HCT116 (cell line): ENCODE measurements at regions not wholly inside any gene's neighbourhood (a gene's known extent, or its start where the extent isn't known, plus 50 kb on each side); places are given as distances from the start of the nearest gene placed in this dataset.

ENCODE experiments used
- ATAC-seq: fragments of 200-7000 bp; cut with Tn5 transposase; 2 replicates; pipeline ENCODE4 v1.9.1; 2020; ENCODE audit warnings: mild to moderate bottlenecking, moderate library complexity
- BruUV-seq: library from RNA; stranded (reverse); fragments of 400-500 nt; replicated peaks from 2 replicates; lab custom pipeline; 2021; lab: Mats Ljungman, UMichigan
- CTCF ChIA-PET: fragments of 300-600 bp; sonication (Branson Sonifier 250); formaldehyde crosslinking; loops from one replicate; lab custom pipeline; 2021; ENCODE audit warnings: antibody characterized with exemption; lab: Charles Lee
- POLR2A ChIA-PET: fragments of 300-600, 350-600 bp; sonication (Branson Sonifier 250); formaldehyde crosslinking; loops from one replicate; lab custom pipeline; 2021; ENCODE audit warnings: antibody characterized with exemption; lab: Charles Lee
- RAD21 ChIA-PET, 2 experiments: fragments of 300-600 bp; sonication (Branson Sonifier 250); formaldehyde crosslinking; loops; one replicate each; lab custom pipeline; 2023; ENCODE audit warnings: low total read pairs in 2 of 2; ENCODE audit not compliant: uncharacterized antibody in 2 of 2, unreplicated experiment in 2 of 2, low non-redundant PET in 1 of 2; lab: Charles Lee
- DNase-seq: peaks from one replicate; pipeline ENCODE4 v3.0.0-alpha.2; 2010; ENCODE audit warnings: low read depth, low spot score
- H2AFZ ChIP-seq: fragments of 200-600 bp; shearing (Covaris generic), sonication (generic); 2 replicates; pipeline ENCODE4 v1.6.1; 2017; ENCODE audit warnings: low read depth, mixed run types, mixed read lengths, antibody characterized with exemption, low read length; ENCODE audit not compliant: poor library complexity, severe bottlenecking
- H3K27ac ChIP-seq: 2 replicates; pipeline ENCODE4 v1.5.1; 2012; ENCODE audit warnings: low read depth, low read length
- H3K27me3 ChIP-seq: fragments of 200-600 bp; sonication (generic); 2 replicates; pipeline ENCODE4 v1.6.1; 2016; ENCODE audit warnings: mixed run types, low read length, mixed read lengths; ENCODE audit not compliant: insufficient read depth
- H3K36me3 ChIP-seq, 2 experiments: fragments of 200-500 bp in 1 of 2; fragments of 200-600 bp in 1 of 2; sonication (Bioruptor generic) in 1 of 2; sonication (generic) in 1 of 2; 2 replicates each; pipeline versions ENCODE4 v1.5.1 to v1.6.1; 2014 to 2016; ENCODE audit warnings: low read length in 2 of 2, inconsistent platforms in 1 of 2, mixed read lengths in 1 of 2, mixed run types in 1 of 2; ENCODE audit not compliant: insufficient read depth in 2 of 2, control insufficient read depth in 1 of 2
- H3K4me1 ChIP-seq, 2 experiments: fragments of 200-600 bp in 1 of 2; sonication (generic) in 1 of 2; 2 replicates each; pipeline versions ENCODE4 v1.5.1 to v1.6.1; 2012 to 2017; ENCODE audit warnings: low read length in 2 of 2, inconsistent platforms in 1 of 2, mild to moderate bottlenecking in 1 of 2, mixed read lengths in 1 of 2, mixed run types in 1 of 2, moderate library complexity in 1 of 2; ENCODE audit not compliant: insufficient read depth in 2 of 2, control insufficient read depth in 1 of 2
- H3K4me2 ChIP-seq: fragments of 200-600 bp; sonication (generic); 2 replicates; pipeline ENCODE4 v1.6.1; 2017; ENCODE audit warnings: mixed run types, low read length, mixed read lengths
- H3K4me3 ChIP-seq, 2 experiments: fragments of 200-600 bp in 1 of 2; sonication (generic) in 1 of 2; replicated peaks in 1 of 2; 2 replicates each; pipeline ENCODE4 v1.5.1; 2011 to 2016; ENCODE audit warnings: low read length in 2 of 2, control low read depth in 1 of 2, low read depth in 1 of 2, mild to moderate bottlenecking in 1 of 2, mixed read lengths in 1 of 2, mixed run types in 1 of 2
- H3K79me2 ChIP-seq: fragments of 200-600 bp; sonication (generic); 2 replicates; pipeline ENCODE4 v1.6.1; 2017; ENCODE audit warnings: mild to moderate bottlenecking, mixed run types, low read length, moderate library complexity, mixed read lengths; ENCODE audit not compliant: insufficient read depth
- H3K9ac ChIP-seq: fragments of 200-600 bp; sonication (generic); 2 replicates; pipeline ENCODE4 v1.6.1; 2016; ENCODE audit warnings: low read length, mixed read lengths
- H3K9me2 ChIP-seq: fragments of 200-600 bp; sonication (generic), shearing (Covaris generic); 2 replicates; pipeline ENCODE4 v1.6.1; 2017; ENCODE audit warnings: mixed run types, mild to moderate bottlenecking, moderate library complexity; ENCODE audit not compliant: insufficient read depth
- H3K9me3 ChIP-seq, 2 experiments: fragments of 200-500 bp in 1 of 2; fragments of 200-600 bp in 1 of 2; sonication (Bioruptor generic) in 1 of 2; sonication (generic) in 1 of 2; 2 replicates each; pipeline ENCODE4 v1.6.1; 2014 to 2017; ENCODE audit warnings: low read length in 2 of 2, mixed read lengths in 2 of 2, inconsistent platforms in 1 of 2, low read depth in 1 of 2, mild to moderate bottlenecking in 1 of 2, mixed run types in 1 of 2, moderate library complexity in 1 of 2; ENCODE audit not compliant: control insufficient read depth in 1 of 2, insufficient read depth in 1 of 2
- H4K20me1 ChIP-seq: fragments of 200-600 bp; sonication (generic), shearing (Covaris generic); 2 replicates; pipeline ENCODE4 v1.6.1; 2017; ENCODE audit warnings: mixed run types, mild to moderate bottlenecking, moderate library complexity; ENCODE audit not compliant: insufficient read depth
- CBX3 ChIP-seq: IDR thresholded peaks from 2 replicates; pipeline ENCODE4 v1.6.1; 2012; ENCODE audit warnings: low read depth
- ZBTB33 ChIP-seq: IDR thresholded peaks from 2 replicates; pipeline ENCODE4 v1.6.1; 2011; ENCODE audit warnings: mild to moderate bottlenecking, low read length, moderate library complexity; ENCODE audit not compliant: insufficient replicate concordance; ENCODE audit errors: extremely low read depth
- intact Hi-C: fragments of 100-400 bp; cut with micrococcal nuclease; formaldehyde crosslinking; loops from 2 replicates; pipeline ENCODE4 v1.10.0; 2022
- TF ChIP-seq, protein P1 (sequence below): IDR thresholded peaks from 2 replicates; pipeline ENCODE4 v1.6.1; 2012; ENCODE audit warnings: low read depth

- no peak overlapping the region for H3K27ac ChIP-seq
- ATAC-seq (no peak), DNase-seq (no peak)
- ChIA-PET CTCF (no interaction called here), POLR2A (no interaction called here), RAD21 (no interaction called here)
- H3K9ac ChIP-seq: no peak overlapping the region
- no peaks in the 10 kb centered on the region for H4K20me1 ChIP-seq
- H2AFZ ChIP-seq: no peak overlapping the region
- no peaks in the 10 kb centered on the region for H3K79me2 ChIP-seq
- H3K4me3 ChIP-seq: no peak overlapping the region
- BruUV-seq: no TSS peak
- H3K27me3 ChIP-seq: no peaks in the 10 kb centered on the region
- H3K9me3 ChIP-seq: peaks cover 5 to 13% of the 10 kb centered on the region in 2 experiments; a peak in 2 of 4 replicates
- no peak for TF ChIP-seq CBX3
- TF ChIP-seq ZBTB33: no peak
- TF ChIP-seq, protein P1, sequence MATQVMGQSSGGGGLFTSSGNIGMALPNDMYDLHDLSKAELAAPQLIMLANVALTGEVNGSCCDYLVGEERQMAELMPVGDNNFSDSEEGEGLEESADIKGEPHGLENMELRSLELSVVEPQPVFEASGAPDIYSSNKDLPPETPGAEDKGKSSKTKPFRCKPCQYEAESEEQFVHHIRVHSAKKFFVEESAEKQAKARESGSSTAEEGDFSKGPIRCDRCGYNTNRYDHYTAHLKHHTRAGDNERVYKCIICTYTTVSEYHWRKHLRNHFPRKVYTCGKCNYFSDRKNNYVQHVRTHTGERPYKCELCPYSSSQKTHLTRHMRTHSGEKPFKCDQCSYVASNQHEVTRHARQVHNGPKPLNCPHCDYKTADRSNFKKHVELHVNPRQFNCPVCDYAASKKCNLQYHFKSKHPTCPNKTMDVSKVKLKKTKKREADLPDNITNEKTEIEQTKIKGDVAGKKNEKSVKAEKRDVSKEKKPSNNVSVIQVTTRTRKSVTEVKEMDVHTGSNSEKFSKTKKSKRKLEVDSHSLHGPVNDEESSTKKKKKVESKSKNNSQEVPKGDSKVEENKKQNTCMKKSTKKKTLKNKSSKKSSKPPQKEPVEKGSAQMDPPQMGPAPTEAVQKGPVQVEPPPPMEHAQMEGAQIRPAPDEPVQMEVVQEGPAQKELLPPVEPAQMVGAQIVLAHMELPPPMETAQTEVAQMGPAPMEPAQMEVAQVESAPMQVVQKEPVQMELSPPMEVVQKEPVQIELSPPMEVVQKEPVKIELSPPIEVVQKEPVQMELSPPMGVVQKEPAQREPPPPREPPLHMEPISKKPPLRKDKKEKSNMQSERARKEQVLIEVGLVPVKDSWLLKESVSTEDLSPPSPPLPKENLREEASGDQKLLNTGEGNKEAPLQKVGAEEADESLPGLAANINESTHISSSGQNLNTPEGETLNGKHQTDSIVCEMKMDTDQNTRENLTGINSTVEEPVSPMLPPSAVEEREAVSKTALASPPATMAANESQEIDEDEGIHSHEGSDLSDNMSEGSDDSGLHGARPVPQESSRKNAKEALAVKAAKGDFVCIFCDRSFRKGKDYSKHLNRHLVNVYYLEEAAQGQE: no peak
- no peak overlapping the region for H3K4me2 ChIP-seq
- no peaks in the 10 kb centered on the region for H3K4me1 ChIP-seq
- no peaks in the 10 kb centered on the region for H3K9me2 ChIP-seq
- H3K36me3 ChIP-seq: no peaks in the 10 kb centered on the region
- intact Hi-C loops: no loop called here
Observed at GRCh38 chr1:68617942-68618341, 121.1 kb upstream of the DEPDC1 start.
